ENCODE measurements at regions not wholly inside any gene's neighbourhood (a gene's known extent, or its start where the extent isn't known, plus 50 kb on each side); places are given as distances from the start of the nearest gene placed in this dataset.

DNA sequence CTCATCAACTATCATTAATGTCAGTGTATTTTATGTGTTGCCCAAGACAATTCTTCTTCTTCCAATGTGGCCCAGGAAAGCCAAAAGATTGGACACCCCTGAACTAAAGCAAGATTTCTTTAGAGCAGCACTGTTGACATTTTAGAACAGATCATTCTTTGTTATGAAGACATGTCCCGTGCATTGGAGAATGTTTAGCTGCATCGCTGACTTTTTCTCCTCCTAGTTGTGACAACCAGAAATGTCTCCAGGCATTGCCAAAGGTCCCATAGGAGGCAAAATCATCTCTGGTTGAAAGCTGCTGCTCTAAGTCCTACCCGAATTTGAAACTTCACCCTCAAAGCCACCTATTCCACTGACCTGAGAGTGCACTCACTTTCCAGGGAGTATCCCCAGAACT is 62.7 kb upstream of the IRX6 start:
- no peak overlapping the region for H3K4me3 ChIP-seq (ENCODE audit: low read length in 2 of 2)
- H3K4me1 ChIP-seq (ENCODE audit: control insufficient read depth in 1 of 2, insufficient read depth in 2 of 2, low read length in 2 of 2) = peaks cover 0 to 1% of the 10 kb centered on the region in 2 donors
- ATAC-seq (ENCODE audit: low FRiP score) = no peak
- 79 to 84% methylated on average over 3 of the region's 3 CpGs for WGBS, 2 donors
- no peak overlapping the region for H3K27ac ChIP-seq (ENCODE audit: low read depth in 1 of 2, low read length in 2 of 2)
- H3K36me3 ChIP-seq (ENCODE audit: control insufficient read depth in 1 of 2, insufficient read depth in 2 of 2, low read length in 1 of 2) = no peaks in the 10 kb centered on the region
- peaks cover 2% of the 10 kb centered on the region for H3K9me3 ChIP-seq (ENCODE audit: control insufficient read depth, low read length)
- H3K27me3 ChIP-seq (ENCODE audit: control insufficient read depth in 1 of 2, insufficient read depth in 2 of 2, low read length in 1 of 2) = no peaks in the 10 kb centered on the region
- no peak for DNase-seq
- intact Hi-C loops (cut with DNase I) = no loop called here

DNA sequence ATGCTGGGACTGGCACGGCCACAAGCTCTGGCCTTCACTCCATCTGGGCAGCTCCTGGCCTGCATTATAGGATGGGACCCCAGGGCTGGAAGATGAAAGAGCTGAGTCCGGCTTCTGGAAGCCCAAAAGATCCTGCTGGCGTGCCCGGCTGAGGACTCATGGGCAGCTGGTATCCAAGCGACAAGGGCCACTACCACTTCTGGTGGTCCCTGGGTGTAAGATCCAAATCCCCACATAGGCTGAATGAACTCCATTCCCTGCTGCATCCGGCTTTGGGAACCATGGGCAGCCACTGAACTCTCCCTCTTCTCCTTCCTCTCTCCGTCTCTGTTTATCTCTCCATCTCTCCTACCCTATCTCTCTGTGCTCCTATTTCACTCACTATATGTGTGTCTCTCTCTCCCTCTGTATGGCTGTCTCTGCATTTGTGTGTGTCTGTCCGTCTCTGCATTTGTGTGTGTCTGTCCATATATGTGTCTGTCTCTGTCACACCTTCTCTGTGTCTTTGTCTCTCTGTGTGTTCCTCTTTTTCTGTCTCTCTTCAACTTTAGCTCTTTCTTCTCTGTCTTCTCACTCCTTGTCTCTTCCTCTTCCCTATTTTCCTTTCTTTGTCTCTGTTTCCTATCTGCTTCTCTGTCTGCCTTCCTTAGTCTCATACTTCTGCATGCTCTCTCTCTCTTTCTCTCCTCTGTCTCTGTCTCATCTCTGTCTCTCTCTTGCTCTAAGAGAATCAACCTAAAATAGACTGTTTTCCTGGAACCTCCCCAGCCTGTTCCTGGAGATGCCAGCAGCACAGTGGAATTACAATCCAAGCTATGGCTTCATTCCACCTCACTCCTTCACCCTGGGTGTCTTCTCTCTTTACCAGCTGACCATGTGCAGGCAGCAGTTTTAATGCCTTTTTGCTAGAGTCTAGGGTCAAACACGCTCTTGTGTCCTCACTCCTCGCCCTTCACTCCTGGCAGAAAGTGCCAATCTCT is 60.4 kb upstream of the IRX6 start:
- DNase-seq = no peak
- 79 to 80% methylated on average over 10 of the region's 10 CpGs for WGBS, 2 donors
- Histone ChIP-seq H3K4me3 (ENCODE audit: low read length in 2 of 2) (no peak overlapping the region), H3K9me3 (ENCODE audit: control insufficient read depth, low read length) (peaks cover 2% of the 10 kb centered on the region), H3K4me1 (ENCODE audit: control insufficient read depth in 1 of 2, insufficient read depth in 2 of 2, low read length in 2 of 2) (peaks cover 0 to 1% of the 10 kb centered on the region in 2 donors), H3K27ac (ENCODE audit: low read depth in 1 of 2, low read length in 2 of 2) (no peak overlapping the region), H3K27me3 (ENCODE audit: control insufficient read depth in 1 of 2, insufficient read depth in 2 of 2, low read length in 1 of 2) (no peaks in the 10 kb centered on the region), H3K36me3 (ENCODE audit: control insufficient read depth in 1 of 2, insufficient read depth in 2 of 2, low read length in 1 of 2) (no peaks in the 10 kb centered on the region)
- intact Hi-C loops (cut with DNase I) = no loop called here
- no peak for ATAC-seq (ENCODE audit: low FRiP score)

DNA sequence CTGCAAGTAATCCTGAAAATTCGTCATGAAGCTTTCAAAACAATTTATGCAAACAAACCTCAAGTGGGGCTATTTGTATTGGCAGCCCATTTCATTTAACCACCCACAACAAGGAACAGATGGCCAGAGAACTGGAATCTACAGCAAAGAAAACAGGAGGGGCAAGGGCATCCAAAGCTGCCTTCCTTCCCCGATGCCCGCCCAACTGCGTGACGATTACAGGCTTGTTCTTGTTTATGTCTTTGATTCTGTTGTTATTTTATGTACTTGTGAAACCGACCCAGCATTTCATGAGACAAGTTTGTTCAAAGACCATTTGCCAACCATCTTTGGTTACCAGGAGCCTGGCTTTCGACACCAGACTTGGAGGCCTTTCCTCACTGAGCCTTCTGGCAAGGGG is 59.1 kb upstream of the IRX6 start:
- 32 to 41% methylated on average over 7 of the region's 7 CpGs for WGBS, 2 donors
- ATAC-seq (ENCODE audit: low FRiP score) = no peak
- peaks cover 2% of the 10 kb centered on the region for H3K9me3 ChIP-seq (ENCODE audit: control insufficient read depth, low read length)
- H3K36me3 ChIP-seq (ENCODE audit: control insufficient read depth in 1 of 2, insufficient read depth in 2 of 2, low read length in 1 of 2) = no peaks in the 10 kb centered on the region
- H3K4me1 ChIP-seq (ENCODE audit: control insufficient read depth in 1 of 2, insufficient read depth in 2 of 2, low read length in 2 of 2) = peaks cover 0 to 1% of the 10 kb centered on the region in 2 donors
- no peak overlapping the region for H3K4me3 ChIP-seq (ENCODE audit: low read length in 2 of 2)
- no peak for DNase-seq
- no peak overlapping the region for H3K27ac ChIP-seq (ENCODE audit: low read depth in 1 of 2, low read length in 2 of 2)
- intact Hi-C loops (cut with DNase I) = no loop called here
- peaks cover 0 to 2% of the 10 kb centered on the region in 2 donors for H3K27me3 ChIP-seq (ENCODE audit: control insufficient read depth in 1 of 2, insufficient read depth in 2 of 2, low read length in 1 of 2)

DNA sequence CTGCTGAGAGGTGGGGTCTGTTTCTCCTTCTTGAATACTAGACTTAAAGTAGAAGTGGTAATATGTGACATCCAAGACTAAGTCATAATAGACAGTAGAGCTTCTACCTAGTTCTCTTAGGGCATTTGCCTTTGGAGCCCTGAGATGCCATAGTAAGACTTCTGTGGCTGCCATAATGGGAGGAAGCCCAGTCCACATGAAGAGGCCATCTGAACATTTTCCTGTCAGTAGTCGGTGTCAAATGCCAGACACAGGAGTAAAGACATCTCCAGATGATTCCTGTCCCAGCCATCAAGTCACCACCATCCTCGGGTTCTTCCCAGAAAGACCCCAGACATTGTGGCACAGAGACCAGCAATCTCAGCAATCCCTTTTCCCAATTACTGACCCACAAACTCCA is 58.1 kb upstream of the IRX6 start:
- Histone ChIP-seq H3K36me3 (ENCODE audit: control insufficient read depth in 1 of 2, insufficient read depth in 2 of 2, low read length in 1 of 2) (no peaks in the 10 kb centered on the region), H3K4me3 (ENCODE audit: low read length in 2 of 2) (no peak overlapping the region), H3K4me1 (ENCODE audit: control insufficient read depth in 1 of 2, insufficient read depth in 2 of 2, low read length in 2 of 2) (peaks cover 0 to 1% of the 10 kb centered on the region in 2 donors), H3K27ac (ENCODE audit: low read depth in 1 of 2, low read length in 2 of 2) (no peak overlapping the region), H3K9me3 (ENCODE audit: control insufficient read depth, low read length) (peaks cover 2% of the 10 kb centered on the region), H3K27me3 (ENCODE audit: control insufficient read depth in 1 of 2, insufficient read depth in 2 of 2, low read length in 1 of 2) (peaks cover 0 to 3% of the 10 kb centered on the region in 2 donors)
- 78 to 90% methylated on average over 2 of the region's 2 CpGs for WGBS, 2 donors
- intact Hi-C loops (cut with DNase I) = no loop called here
- ATAC-seq (ENCODE audit: low FRiP score) = no peak
- DNase-seq = no peak

DNA sequence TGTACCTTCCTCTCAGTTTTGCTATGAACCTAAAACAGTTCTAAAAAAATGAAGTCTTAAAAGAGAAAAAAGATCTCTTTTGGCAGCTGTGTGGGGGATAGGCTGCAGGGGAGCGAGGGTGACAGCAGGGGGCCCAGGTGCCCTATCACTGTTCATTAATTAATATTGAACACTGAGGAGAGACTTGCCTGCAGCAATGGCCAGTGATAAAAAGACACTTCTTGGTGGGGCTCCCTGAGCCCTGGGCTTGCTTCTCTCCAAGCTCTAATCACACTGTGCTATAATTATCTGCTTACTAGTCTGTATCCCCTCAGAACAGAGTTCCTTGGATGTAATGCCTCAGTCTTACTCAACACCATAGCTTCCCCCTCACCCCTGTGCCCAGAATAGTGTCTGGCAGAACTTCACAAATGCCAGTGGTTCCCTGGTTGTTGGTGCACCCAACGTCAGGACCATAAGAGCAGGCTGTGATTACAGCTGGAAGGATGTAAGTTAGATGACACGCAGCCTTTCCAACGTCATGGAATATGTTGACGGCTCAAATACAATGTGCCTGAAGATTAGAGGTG is 52.0 kb upstream of the IRX6 start:
- Histone ChIP-seq H3K4me3 (ENCODE audit: low read length in 2 of 2) (no peak overlapping the region), H3K4me1 (ENCODE audit: control insufficient read depth in 1 of 2, insufficient read depth in 2 of 2, low read length in 2 of 2) (no peaks in the 10 kb centered on the region), H3K36me3 (ENCODE audit: control insufficient read depth in 1 of 2, insufficient read depth in 2 of 2, low read length in 1 of 2) (no peaks in the 10 kb centered on the region), H3K27ac (ENCODE audit: low read depth in 1 of 2, low read length in 2 of 2) (no peak overlapping the region), H3K9me3 (ENCODE audit: control insufficient read depth, low read length) (no peaks in the 10 kb centered on the region), H3K27me3 (ENCODE audit: control insufficient read depth in 1 of 2, insufficient read depth in 2 of 2, low read length in 1 of 2) (peaks cover 0 to 3% of the 10 kb centered on the region in 2 donors)
- WGBS, 2 donors = 80 to 85% methylated on average over 5 of the region's 5 CpGs
- intact Hi-C loops (cut with DNase I) = no loop called here
- DNase-seq = no peak
- no peak for ATAC-seq (ENCODE audit: low FRiP score)

DNA sequence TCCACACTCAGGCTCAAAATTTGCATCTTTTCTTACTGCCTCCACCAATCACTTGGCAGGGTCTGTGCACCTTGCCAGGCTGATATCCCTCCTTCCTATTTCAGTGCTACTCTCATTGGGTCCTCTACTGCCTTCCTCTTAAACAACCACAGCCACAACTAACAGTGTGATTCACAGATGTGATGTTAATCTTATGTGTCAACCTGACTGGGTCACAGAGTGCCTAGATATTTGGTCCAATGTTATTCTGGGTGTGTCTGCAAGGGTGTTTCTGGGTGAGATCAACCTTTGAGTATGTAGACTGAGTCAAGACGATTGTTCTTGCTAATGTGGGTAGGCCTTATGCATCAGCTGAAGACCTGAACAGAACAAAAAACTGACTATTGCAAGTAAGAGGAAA is 51.3 kb upstream of the IRX6 start:
- Histone ChIP-seq H3K4me1 (ENCODE audit: control insufficient read depth in 1 of 2, insufficient read depth in 2 of 2, low read length in 2 of 2) (no peaks in the 10 kb centered on the region), H3K9me3 (ENCODE audit: control insufficient read depth, low read length) (no peaks in the 10 kb centered on the region), H3K27me3 (ENCODE audit: control insufficient read depth in 1 of 2, insufficient read depth in 2 of 2, low read length in 1 of 2) (peaks cover 0 to 3% of the 10 kb centered on the region in 2 donors), H3K4me3 (ENCODE audit: low read length in 2 of 2) (no peak overlapping the region), H3K27ac (ENCODE audit: low read depth in 1 of 2, low read length in 2 of 2) (no peak overlapping the region), H3K36me3 (ENCODE audit: control insufficient read depth in 1 of 2, insufficient read depth in 2 of 2, low read length in 1 of 2) (no peaks in the 10 kb centered on the region)
- 71 to 72% methylated on average over 1 of the region's 1 CpG for WGBS, 2 donors
- intact Hi-C loops (cut with DNase I) = no loop called here
- ATAC-seq (ENCODE audit: low FRiP score) = no peak
- DNase-seq = no peak

DNA sequence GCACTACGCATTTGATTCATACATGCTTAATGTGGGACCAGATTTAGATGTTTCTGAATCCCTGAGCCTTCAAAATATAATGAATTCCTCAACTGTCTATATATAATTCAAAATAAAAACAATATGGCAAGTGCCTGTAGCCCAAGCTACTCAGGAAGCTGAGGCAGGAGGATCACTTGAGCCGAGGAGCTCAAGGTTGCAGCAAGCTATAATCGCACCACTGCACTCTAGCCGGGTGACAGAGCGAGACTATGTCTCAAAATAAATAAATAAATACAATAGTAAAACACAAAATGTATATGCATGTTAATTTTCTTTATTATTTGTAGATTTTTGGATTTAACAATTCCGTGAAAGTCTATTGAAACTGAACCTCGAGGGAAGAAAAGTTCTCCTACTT is 50.6 kb upstream of the IRX6 start:
- no peaks in the 10 kb centered on the region for H3K9me3 ChIP-seq (ENCODE audit: control insufficient read depth, low read length)
- ATAC-seq (ENCODE audit: low FRiP score) (no peak), DNase-seq (no peak)
- no peak overlapping the region for H3K4me3 ChIP-seq (ENCODE audit: low read length in 2 of 2)
- WGBS, 2 donors = 91 to 95% methylated on average over 7 of the region's 7 CpGs
- intact Hi-C loops (cut with DNase I) = no loop called here
- H3K36me3 ChIP-seq (ENCODE audit: control insufficient read depth in 1 of 2, insufficient read depth in 2 of 2, low read length in 1 of 2) = no peaks in the 10 kb centered on the region
- peaks cover 0 to 3% of the 10 kb centered on the region in 2 donors for H3K27me3 ChIP-seq (ENCODE audit: control insufficient read depth in 1 of 2, insufficient read depth in 2 of 2, low read length in 1 of 2)
- no peaks in the 10 kb centered on the region for H3K4me1 ChIP-seq (ENCODE audit: control insufficient read depth in 1 of 2, insufficient read depth in 2 of 2, low read length in 2 of 2)
- H3K27ac ChIP-seq (ENCODE audit: low read depth in 1 of 2, low read length in 2 of 2) = no peak overlapping the region

DNA sequence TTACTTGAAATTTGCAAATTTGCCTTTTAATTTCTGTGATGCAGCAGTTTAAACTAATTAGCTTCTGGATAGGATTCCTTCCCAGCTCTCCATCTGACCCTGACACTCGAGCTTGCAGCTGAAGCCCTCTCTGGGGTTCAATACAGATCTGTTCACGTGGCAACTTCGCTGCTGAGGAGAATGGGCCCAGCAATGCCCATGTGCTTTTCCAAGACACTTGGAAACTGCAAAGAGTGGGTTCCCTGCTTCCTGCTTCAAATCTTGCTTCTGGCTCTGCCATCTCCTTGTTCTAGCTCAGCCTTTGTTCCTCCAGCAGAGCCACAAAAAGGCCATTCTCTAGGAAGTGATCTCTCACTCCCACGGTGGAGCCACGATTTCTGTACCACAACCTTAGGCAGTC is 50.0 kb upstream of the IRX6 start:
- intact Hi-C loops (cut with DNase I) = no loop called here
- 79 to 87% methylated on average over 5 of the region's 5 CpGs for WGBS, 2 donors
- no peak for DNase-seq

More for the DNA sequence above, 50.0 kb upstream of the IRX6 start:
- Histone ChIP-seq H3K4me1 (ENCODE audit: control insufficient read depth in 1 of 2, insufficient read depth in 2 of 2, low read length in 2 of 2) (no peaks in the 10 kb centered on the region), H3K9me3 (ENCODE audit: control insufficient read depth, low read length) (no peaks in the 10 kb centered on the region), H3K4me3 (ENCODE audit: low read length in 2 of 2) (no peak overlapping the region), H3K27me3 (ENCODE audit: control insufficient read depth in 1 of 2, insufficient read depth in 2 of 2, low read length in 1 of 2) (peaks cover 0 to 3% of the 10 kb centered on the region in 2 donors), H3K36me3 (ENCODE audit: control insufficient read depth in 1 of 2, insufficient read depth in 2 of 2, low read length in 1 of 2) (no peaks in the 10 kb centered on the region), H3K27ac (ENCODE audit: low read depth in 1 of 2, low read length in 2 of 2) (no peak overlapping the region)
- no peak for ATAC-seq (ENCODE audit: low FRiP score)
